ENCODE measurements at regions not wholly inside any gene's neighbourhood (a gene's known extent, or its start where the extent isn't known, plus 50 kb on each side); places are given as distances from the start of the nearest gene placed in this dataset.

- DNase-seq (ENCODE audit: low read depth), result no peak
Observed at GRCh38 chr3:118811236-118811732, 223.4 kb downstream of the IGSF11 start.

GRCh38 chr3:118813472-118813871, 221.2 kb downstream of the IGSF11 start:
- DNase-seq (ENCODE audit: low read depth), result no peak

GRCh38 chr3:118817748-118818165, 216.9 kb downstream of the IGSF11 start:
- peak; percentile 6 for DNase-seq (ENCODE audit: low read depth)

GRCh38 chr3:118818386-118818785, 216.3 kb downstream of the IGSF11 start:
- no peak for DNase-seq (ENCODE audit: low read depth)

GRCh38 chr3:118823626-118824025, 211.0 kb downstream of the IGSF11 start:
- no peak for DNase-seq (ENCODE audit: low read depth)

- DNase-seq (ENCODE audit: low read depth), result no peak
Observed at GRCh38 chr3:118827446-118827845, 207.2 kb downstream of the IGSF11 start.

- DNase-seq (ENCODE audit: low read depth), result no peak
Observed at GRCh38 chr3:118828351-118828750, 206.3 kb downstream of the IGSF11 start.

GRCh38 chr3:118833075-118833474, 201.6 kb downstream of the IGSF11 start:
- no peak for DNase-seq (ENCODE audit: low read depth)

GRCh38 chr3:118838871-118839270, 195.8 kb downstream of the IGSF11 start:
- no peak for DNase-seq (ENCODE audit: low read depth)

- DNase-seq (ENCODE audit: low read depth), result no peak
Observed at GRCh38 chr3:118842147-118842863, 192.3 kb downstream of the IGSF11 start.

GRCh38 chr3:118846176-118846575, 188.5 kb downstream of the IGSF11 start:
- no peak for DNase-seq (ENCODE audit: low read depth)

Measured in stimulated activated CD8-positive, alpha-beta memory T cell treated with anti-CD3 and anti-CD28 coated beads, Interleukin-12 subunit alpha, Interleukin-12 subunit beta, amount 100 ng/mL, for 1 hour (primary cell).